ENCODE measurements at regions not wholly inside any gene's neighbourhood (a gene's known extent, or its start where the extent isn't known, plus 50 kb on each side); places are given as distances from the start of the nearest gene placed in this dataset.

GRCh38 chr14:100673807-100674154 lies 52.9 kb upstream of the DLK1 start:
- FAIRE-seq = no peak

DNA sequence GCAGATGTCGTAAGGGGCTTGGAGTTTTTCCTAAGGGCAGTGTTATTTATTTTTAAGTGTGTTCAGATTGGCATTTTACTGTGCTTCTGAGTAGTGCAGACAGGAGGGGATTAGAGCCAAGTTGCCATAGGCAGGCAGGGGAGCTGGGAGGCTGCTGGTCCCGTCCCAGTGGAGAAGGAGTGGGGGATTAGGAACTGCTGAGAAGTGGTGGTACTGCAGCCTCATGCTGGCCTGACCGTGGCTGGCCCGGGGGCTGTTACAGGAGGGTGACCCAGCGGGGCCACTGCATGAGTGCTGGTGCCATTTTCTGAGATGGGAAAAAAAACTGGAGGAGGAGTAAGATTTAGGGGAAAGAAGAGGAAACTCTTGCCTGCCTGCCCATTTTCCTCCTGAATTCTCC lies 52.3 kb upstream of the DLK1 start:
- no peak for FAIRE-seq
- no peak for DNase-seq (ENCODE audit: insufficient read length, low spot score)
- TF ChIP-seq, protein P1, sequence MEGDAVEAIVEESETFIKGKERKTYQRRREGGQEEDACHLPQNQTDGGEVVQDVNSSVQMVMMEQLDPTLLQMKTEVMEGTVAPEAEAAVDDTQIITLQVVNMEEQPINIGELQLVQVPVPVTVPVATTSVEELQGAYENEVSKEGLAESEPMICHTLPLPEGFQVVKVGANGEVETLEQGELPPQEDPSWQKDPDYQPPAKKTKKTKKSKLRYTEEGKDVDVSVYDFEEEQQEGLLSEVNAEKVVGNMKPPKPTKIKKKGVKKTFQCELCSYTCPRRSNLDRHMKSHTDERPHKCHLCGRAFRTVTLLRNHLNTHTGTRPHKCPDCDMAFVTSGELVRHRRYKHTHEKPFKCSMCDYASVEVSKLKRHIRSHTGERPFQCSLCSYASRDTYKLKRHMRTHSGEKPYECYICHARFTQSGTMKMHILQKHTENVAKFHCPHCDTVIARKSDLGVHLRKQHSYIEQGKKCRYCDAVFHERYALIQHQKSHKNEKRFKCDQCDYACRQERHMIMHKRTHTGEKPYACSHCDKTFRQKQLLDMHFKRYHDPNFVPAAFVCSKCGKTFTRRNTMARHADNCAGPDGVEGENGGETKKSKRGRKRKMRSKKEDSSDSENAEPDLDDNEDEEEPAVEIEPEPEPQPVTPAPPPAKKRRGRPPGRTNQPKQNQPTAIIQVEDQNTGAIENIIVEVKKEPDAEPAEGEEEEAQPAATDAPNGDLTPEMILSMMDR (IDR thresholded peaks at IDR 0.05; ENCODE audit: insufficient read depth, missing control alignments) = no peak

More at GRCh38 chr14:100673807-100674154, 52.9 kb upstream of the DLK1 start:
- no peak for DNase-seq (ENCODE audit: insufficient read length, low spot score)
- TF ChIP-seq, protein P1 (IDR thresholded peaks at IDR 0.05; ENCODE audit: insufficient read depth, missing control alignments) = no peak

DNA sequence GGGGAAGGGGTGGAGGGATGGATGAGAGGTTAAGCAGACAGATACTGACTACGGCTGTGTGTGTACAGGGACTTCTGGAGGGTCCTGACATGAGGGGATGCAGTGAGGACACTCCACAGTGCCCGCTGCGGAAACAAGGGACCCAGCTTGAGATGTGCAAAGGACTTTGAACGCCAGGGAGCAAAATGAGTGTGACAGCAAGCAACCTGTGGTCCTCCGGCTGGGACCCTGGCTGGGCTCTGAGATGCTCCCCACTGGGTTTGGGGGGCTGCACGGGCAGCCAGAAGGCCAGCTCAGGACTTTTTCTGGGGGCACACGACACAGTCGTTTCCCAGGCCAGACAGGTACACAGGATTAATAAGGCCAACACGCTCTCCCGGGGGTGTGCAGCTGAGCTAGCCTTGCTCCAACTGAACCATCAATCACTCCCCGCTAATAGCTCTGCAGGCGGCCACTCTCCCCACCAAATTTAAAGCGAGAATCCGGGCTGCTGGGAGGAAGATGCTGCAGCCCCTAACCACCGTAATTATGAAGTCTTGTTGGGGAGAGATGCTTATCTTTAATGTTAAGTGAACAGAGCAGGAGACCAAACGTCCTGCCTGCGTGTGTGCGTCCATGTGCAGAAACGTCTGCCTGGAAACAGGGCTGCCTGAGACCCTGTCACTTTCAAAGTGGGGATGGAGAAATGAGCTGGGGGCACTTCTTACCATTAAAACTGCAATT lies 51.6 kb upstream of the DLK1 start:
- DNase-seq (ENCODE audit: insufficient read length, low spot score) (no peak), FAIRE-seq (no peak)
- TF ChIP-seq, protein P1 (IDR thresholded peaks at IDR 0.05; ENCODE audit: insufficient read depth, missing control alignments) = no peak

DNA sequence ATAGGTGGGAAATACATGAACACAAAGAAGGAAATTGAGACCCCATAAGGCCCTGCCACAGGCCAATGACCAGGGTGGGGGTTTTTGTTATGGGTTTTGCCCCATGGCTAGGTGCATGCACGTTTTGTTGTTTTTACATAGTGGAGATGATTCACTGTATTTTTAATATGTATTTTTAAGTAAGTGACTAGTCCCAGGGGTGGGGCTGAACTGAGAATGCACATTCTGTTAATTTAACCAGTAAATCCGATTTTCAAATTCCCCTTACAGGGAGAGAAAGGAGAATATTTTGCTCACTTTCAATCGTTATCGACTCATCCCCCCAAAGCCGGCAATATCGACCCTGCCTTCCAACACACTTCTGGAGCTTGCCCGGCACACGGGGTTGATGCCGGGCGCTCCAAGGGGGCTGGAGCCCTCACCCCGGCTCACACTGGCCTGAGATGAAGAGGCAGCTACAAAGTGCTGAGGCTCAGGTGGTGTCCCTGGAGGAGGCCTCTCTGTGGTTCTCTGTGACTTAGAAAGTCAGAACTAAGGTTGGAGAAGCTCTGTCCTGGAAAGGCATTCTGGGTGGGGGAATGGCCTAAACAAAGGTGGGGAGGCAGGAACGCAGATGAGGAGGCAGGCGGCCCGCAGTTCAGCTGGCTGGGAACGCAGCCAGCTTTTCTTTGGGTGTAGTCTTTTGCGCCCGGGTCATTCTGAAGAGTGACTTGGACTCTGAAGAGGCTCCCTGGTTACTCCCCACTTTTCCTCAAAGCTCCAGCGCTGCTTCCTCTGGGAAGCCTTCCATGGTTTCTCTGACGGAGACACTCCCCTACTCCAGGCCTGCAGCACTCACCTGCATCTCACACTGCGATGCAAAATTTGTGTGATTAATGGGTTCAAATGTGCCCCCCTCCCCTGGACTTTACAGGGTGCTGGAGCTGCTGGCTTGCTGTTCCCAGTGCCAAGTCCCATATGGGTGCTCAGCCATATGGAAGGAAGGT lies 50.7 kb upstream of the DLK1 start:
- TF ChIP-seq, protein P1 (IDR thresholded peaks at IDR 0.05; ENCODE audit: insufficient read depth, missing control alignments) = no peak
- FAIRE-seq = no peak

More for the DNA sequence above, 50.7 kb upstream of the DLK1 start:
- no peak for DNase-seq (ENCODE audit: insufficient read length, low spot score)

All from D721Med (cell line).